Trophoblast cell (in vitro differentiated cells and primary cell): ENCODE measurements at regions not wholly inside any gene's neighbourhood (a gene's known extent, or its start where the extent isn't known, plus 50 kb on each side); places are given as distances from the start of the nearest gene placed in this dataset.

Source experiments
- DNase-seq, 2 donors: peaks; one replicate each; pipeline ENCODE4 v3.0.0-alpha.2; 2016
- H2AFZ ChIP-seq: 2 replicates; pipeline ENCODE4 v1.6.1; 2013; ENCODE audit warnings: low read length, moderate library complexity, mild to moderate bottlenecking; ENCODE audit not compliant: insufficient read depth, poor library complexity
- H2AK5ac ChIP-seq: 2 replicates; pipeline ENCODE4 v1.6.1; 2013; ENCODE audit warnings: mild to moderate bottlenecking, low read length
- H2BK120ac ChIP-seq: 2 replicates; pipeline ENCODE4 v1.6.1; 2013; ENCODE audit warnings: low read length, mild to moderate bottlenecking, moderate library complexity; ENCODE audit not compliant: insufficient read depth, poor library complexity
- H2BK12ac ChIP-seq: 2 replicates; pipeline ENCODE4 v1.6.1; 2013; ENCODE audit warnings: mild to moderate bottlenecking, low read length, moderate library complexity
- H2BK5ac ChIP-seq: 2 replicates; pipeline ENCODE4 v1.6.1; 2013; ENCODE audit warnings: low read length, low read depth, moderate library complexity, mild to moderate bottlenecking; ENCODE audit not compliant: poor library complexity
- H3K14ac ChIP-seq: 2 replicates; pipeline ENCODE4 v1.6.1; 2013; ENCODE audit warnings: mild to moderate bottlenecking, low read length
- H3K18ac ChIP-seq: 2 replicates; pipeline ENCODE4 v1.6.1; 2013; ENCODE audit warnings: mild to moderate bottlenecking, low read length
- H3K23ac ChIP-seq: 2 replicates; pipeline ENCODE4 v1.6.1; 2013; ENCODE audit warnings: low read length
- H3K27ac ChIP-seq: 2 replicates; pipeline ENCODE4 v1.5.1; 2013; ENCODE audit warnings: low read depth, mild to moderate bottlenecking, inconsistent platforms, low read length, moderate library complexity
- H3K27me3 ChIP-seq: 2 replicates; pipeline ENCODE4 v1.6.1; 2013; ENCODE audit warnings: inconsistent platforms, mild to moderate bottlenecking, low read length, moderate library complexity; ENCODE audit not compliant: insufficient read depth
- H3K36me3 ChIP-seq, 2 experiments: 1 replicate in 1 of 2; 2 replicates in 1 of 2; pipeline ENCODE4 v1.6.1; 2013; ENCODE audit warnings: low read length in 2 of 2, mild to moderate bottlenecking in 2 of 2, moderate library complexity in 1 of 2; ENCODE audit not compliant: insufficient read depth in 2 of 2, control insufficient read depth in 1 of 2
- H3K4ac ChIP-seq: 2 replicates; pipeline ENCODE4 v1.6.1; 2013; ENCODE audit warnings: low read depth, mild to moderate bottlenecking, low read length, moderate library complexity
- H3K4me1 ChIP-seq, 2 experiments: 1 replicate in 1 of 2; 2 replicates in 1 of 2; pipeline ENCODE4 v1.6.1; 2013; ENCODE audit warnings: low read length in 2 of 2, mild to moderate bottlenecking in 2 of 2, moderate library complexity in 1 of 2; ENCODE audit not compliant: insufficient read depth in 2 of 2, control insufficient read depth in 1 of 2
- H3K4me2 ChIP-seq: 2 replicates; pipeline ENCODE4 v1.6.1; 2013; ENCODE audit warnings: inconsistent platforms, mild to moderate bottlenecking, low read length, moderate library complexity
- H3K4me3 ChIP-seq: 2 replicates; pipeline ENCODE4 v1.5.1; 2013; ENCODE audit warnings: mild to moderate bottlenecking, low read depth, low read length, inconsistent platforms
- H3K79me1 ChIP-seq: one replicate; pipeline ENCODE4 v1.6.1; 2013; ENCODE audit warnings: low read length
- H3K79me2 ChIP-seq: 2 replicates; pipeline ENCODE4 v1.6.1; 2013; ENCODE audit warnings: low read length, mild to moderate bottlenecking; ENCODE audit not compliant: control insufficient read depth, insufficient read depth, poor library complexity
- H3K9ac ChIP-seq: 2 replicates; pipeline ENCODE4 v1.6.1; 2013; ENCODE audit warnings: mild to moderate bottlenecking, low read length
- H3K9me3 ChIP-seq: 2 replicates; pipeline ENCODE4 v1.6.1; 2013; ENCODE audit warnings: low read depth, mild to moderate bottlenecking, control low read depth, inconsistent platforms, low read length; ENCODE audit not compliant: insufficient read depth
- H4K12ac ChIP-seq: 2 replicates; pipeline ENCODE4 v1.6.1; 2013; ENCODE audit warnings: low read depth, mild to moderate bottlenecking, low read length, moderate library complexity
- H4K8ac ChIP-seq: 2 replicates; pipeline ENCODE4 v1.6.1; 2013; ENCODE audit warnings: low read depth, mild to moderate bottlenecking, low read length, moderate library complexity
- H4K91ac ChIP-seq: one replicate; pipeline ENCODE4 v1.6.1; 2013; ENCODE audit warnings: low read depth, mild to moderate bottlenecking, low read length, moderate library complexity
- WGBS: extraction: QIAGEN DNeasy Blood & Tissue Kit; methylation state at CpG from one replicate; pipeline ENCODE4 v1.1.7; 2013; ENCODE audit warnings: missing lambda C conversion rate; ENCODE audit not compliant: insufficient read length, insufficient coverage; ENCODE audit errors: extremely low coverage; 5-methylcytosine and 5-hydroxymethylcytosine counted together

- Histone ChIP-seq H3K27me3 (no peaks in the 10 kb centered on the region), H3K27ac (no peak overlapping the region), H4K8ac (no peak overlapping the region), H3K79me1 (no peaks in the 10 kb centered on the region), H2BK5ac (no peak overlapping the region), H3K4me1 (peaks cover 0 to 2% of the 10 kb centered on the region in 2 experiments), H3K4me3 (no peak overlapping the region), H3K4ac (no peak overlapping the region), H3K79me2 (no peaks in the 10 kb centered on the region), H2BK120ac (no peak overlapping the region), H3K36me3 (no peaks in the 10 kb centered on the region), H2BK12ac (no peak overlapping the region), H3K4me2 (no peak overlapping the region), H3K14ac (no peak overlapping the region), H3K9me3 (no peaks in the 10 kb centered on the region), H3K9ac (no peak overlapping the region), H3K23ac (no peak overlapping the region), H3K18ac (no peak overlapping the region), H2AFZ (no peak overlapping the region), H4K12ac (no peak overlapping the region), H2AK5ac (no peak overlapping the region), H4K91ac (no peak overlapping the region)
- DNase-seq: no peak
- no CpG with 5 or more reads among the region's 4 CpGs for WGBS
Observed at GRCh38 chr1:64337926-64338325, 132.0 kb upstream of the CACHD1 start.

GRCh38 chr1:64340361-64340760 is 129.6 kb upstream of the CACHD1 start:
- H3K27me3 ChIP-seq: no peaks in the 10 kb centered on the region
- H3K4me2 ChIP-seq: no peak overlapping the region
- no peak overlapping the region for H4K12ac ChIP-seq
- no peak overlapping the region for H3K9ac ChIP-seq
- H3K27ac ChIP-seq: no peak overlapping the region
- no peaks in the 10 kb centered on the region for H3K79me1 ChIP-seq
- H3K23ac ChIP-seq: no peak overlapping the region
- H3K4me1 ChIP-seq: peaks cover 0 to 7% of the 10 kb centered on the region in 2 experiments
- no peak overlapping the region for H4K8ac ChIP-seq
- no peak overlapping the region for H2AK5ac ChIP-seq
- no peaks in the 10 kb centered on the region for H3K79me2 ChIP-seq
- no peaks in the 10 kb centered on the region for H3K36me3 ChIP-seq
- no peak overlapping the region for H4K91ac ChIP-seq
- no peak overlapping the region for H2BK12ac ChIP-seq
- H3K4ac ChIP-seq: no peak overlapping the region
- no peak overlapping the region for H3K18ac ChIP-seq
- H3K9me3 ChIP-seq: no peaks in the 10 kb centered on the region
- no peak overlapping the region for H2BK120ac ChIP-seq
- H3K14ac ChIP-seq: no peak overlapping the region
- no CpG with 5 or more reads among the region's 2 CpGs for WGBS
- H3K4me3 ChIP-seq: no peak overlapping the region
- no peak overlapping the region for H2BK5ac ChIP-seq
- H2AFZ ChIP-seq: no peak overlapping the region
- DNase-seq: no peak

GRCh38 chr1:64343105-64343822 is 126.7 kb upstream of the CACHD1 start:
- Histone ChIP-seq H3K79me2 (no peaks in the 10 kb centered on the region), H2AK5ac (no peak overlapping the region), H3K4ac (no peak overlapping the region), H2BK12ac (no peak overlapping the region), H3K36me3 (no peaks in the 10 kb centered on the region), H4K91ac (no peak overlapping the region), H3K4me2 (peak overlapping the region; percentile 18), H3K14ac (no peak overlapping the region), H4K12ac (no peak overlapping the region), H3K4me1 (peaks cover 0 to 7% of the 10 kb centered on the region in 2 experiments), H3K79me1 (no peaks in the 10 kb centered on the region), H3K27me3 (no peaks in the 10 kb centered on the region), H2BK120ac (no peak overlapping the region), H4K8ac (no peak overlapping the region), H3K9me3 (no peaks in the 10 kb centered on the region), H3K4me3 (no peak overlapping the region), H3K18ac (no peak overlapping the region), H2AFZ (no peak overlapping the region), H3K27ac (no peak overlapping the region), H2BK5ac (no peak overlapping the region), H3K9ac (no peak overlapping the region), H3K23ac (no peak overlapping the region)
- WGBS: no CpG with 5 or more reads among the region's 6 CpGs
- DNase-seq: peak; percentile 97

- Histone ChIP-seq H3K14ac (no peak overlapping the region), H4K12ac (no peak overlapping the region), H2BK12ac (no peak overlapping the region), H3K27me3 (no peaks in the 10 kb centered on the region), H3K4me1 (peaks cover 0 to 7% of the 10 kb centered on the region in 2 experiments), H3K9me3 (no peaks in the 10 kb centered on the region), H3K9ac (no peak overlapping the region), H2AFZ (no peak overlapping the region), H2BK5ac (no peak overlapping the region), H3K79me2 (no peaks in the 10 kb centered on the region), H3K23ac (no peak overlapping the region), H3K18ac (no peak overlapping the region), H2AK5ac (no peak overlapping the region), H3K4me2 (peak overlapping the region; percentile 2), H3K4ac (no peak overlapping the region), H3K4me3 (no peak overlapping the region), H3K36me3 (no peaks in the 10 kb centered on the region), H2BK120ac (no peak overlapping the region), H3K27ac (peak overlapping the region; percentile 6), H4K8ac (no peak overlapping the region), H3K79me1 (no peaks in the 10 kb centered on the region), H4K91ac (no peak overlapping the region)
- WGBS: no CpG with 5 or more reads among the region's 3 CpGs
- no peak for DNase-seq
Observed at GRCh38 chr1:64343823-64344190, 126.1 kb upstream of the CACHD1 start.
